Liver (tissue), 7 donors: ENCODE measurements at regions not wholly inside any gene's neighbourhood (a gene's known extent, or its start where the extent isn't known, plus 50 kb on each side); places are given as distances from the start of the nearest gene placed in this dataset.

ENCODE experiments used
- DNase-seq: peaks from one replicate; pipeline ENCODE4 v3.0.0-alpha.2; 2017; ENCODE audit warnings: low spot score
- H3K27ac ChIP-seq, 2 donors: one replicate each; pipeline ENCODE4 v1.7.0; 2013; ENCODE audit warnings: inconsistent platforms in 2 of 2, low read length in 2 of 2, control low read depth in 1 of 2, low read depth in 1 of 2, mild to moderate bottlenecking in 1 of 2
- H3K27me3 ChIP-seq, 4 donors: one replicate each; pipeline versions ENCODE4 v1.6.1 to v1.7.0; 2013; ENCODE audit warnings: low read length in 3 of 4, inconsistent platforms in 1 of 4, mild to moderate bottlenecking in 1 of 4, moderate library complexity in 1 of 4; ENCODE audit not compliant: control insufficient read depth in 4 of 4, insufficient read depth in 4 of 4
- H3K36me3 ChIP-seq, 4 donors: one replicate each; pipeline versions ENCODE4 v1.6.1 to v1.7.0; 2013; ENCODE audit warnings: low read length in 3 of 4, mild to moderate bottlenecking in 3 of 4, low read depth in 1 of 4, moderate library complexity in 1 of 4; ENCODE audit not compliant: control insufficient read depth in 4 of 4, insufficient read depth in 3 of 4
- H3K4me1 ChIP-seq, 4 donors: one replicate each; pipeline versions ENCODE4 v1.6.1 to v1.7.0; 2013; ENCODE audit warnings: low read length in 3 of 4, mild to moderate bottlenecking in 3 of 4, moderate library complexity in 1 of 4; ENCODE audit not compliant: control insufficient read depth in 4 of 4, insufficient read depth in 4 of 4
- H3K4me3 ChIP-seq, 3 donors: one replicate each; pipeline versions ENCODE4 v1.6.1 to v1.7.0; 2013; ENCODE audit warnings: low read length in 3 of 3, control low read depth in 1 of 3, low read depth in 1 of 3, mild to moderate bottlenecking in 1 of 3
- H3K9ac ChIP-seq, 2 donors: one replicate each; pipeline ENCODE4 v1.7.0; 2013; ENCODE audit warnings: low read length in 2 of 2, mild to moderate bottlenecking in 2 of 2, moderate library complexity in 2 of 2, control low read depth in 1 of 2, low read depth in 1 of 2
- H3K9me3 ChIP-seq, 4 donors: one replicate each; pipeline versions ENCODE4 v1.6.1 to v1.7.0; 2013; ENCODE audit warnings: low read length in 3 of 4; ENCODE audit not compliant: control insufficient read depth in 4 of 4
- FOXA1 ChIP-seq: IDR thresholded peaks from 2 replicates; pipeline ENCODE4 v1.6.1; 2016; ENCODE audit warnings: antibody characterized with exemption
- FOXA2 ChIP-seq: IDR thresholded peaks from 2 replicates; pipeline ENCODE4 v1.6.1; 2016; ENCODE audit warnings: antibody characterized with exemption
- HNF4A ChIP-seq, 2 donors: conservative IDR thresholded peaks; 2 replicates each; pipeline ENCODE4 v1.6.1; 2016; ENCODE audit warnings: antibody characterized with exemption in 2 of 2, mild to moderate bottlenecking in 2 of 2
- HNF4G ChIP-seq: IDR thresholded peaks from 2 replicates; pipeline ENCODE4 v1.6.1; 2016; ENCODE audit warnings: antibody characterized with exemption
- JUND ChIP-seq, 2 donors: IDR thresholded peaks; 2 replicates each; pipeline ENCODE4 v1.6.1; 2016; ENCODE audit warnings: antibody characterized with exemption in 2 of 2
- NR2F2 ChIP-seq: IDR thresholded peaks from 2 replicates; pipeline ENCODE4 v1.6.1; 2016; ENCODE audit warnings: antibody characterized with exemption
- RXRA ChIP-seq, 2 donors: IDR thresholded peaks; 2 replicates each; pipeline ENCODE4 v1.6.1; 2017 to 2018; ENCODE audit warnings: antibody characterized with exemption in 2 of 2, mild to moderate bottlenecking in 1 of 2
- SP1 ChIP-seq: IDR thresholded peaks from 2 replicates; pipeline ENCODE4 v1.6.1; 2018; ENCODE audit warnings: antibody characterized with exemption, mild to moderate bottlenecking
- TAF1 ChIP-seq: conservative IDR thresholded peaks from 2 replicates; pipeline ENCODE4 v1.6.1; 2016; ENCODE audit warnings: antibody characterized with exemption, mild to moderate bottlenecking
- WGBS: extraction: QIAGEN DNeasy Blood & Tissue Kit; methylation state at CpG from one replicate; pipeline ENCODE4 v1.1.7; 2013; 5-methylcytosine and 5-hydroxymethylcytosine counted together
- TF ChIP-seq, protein P1 (sequence below): IDR thresholded peaks from 2 replicates; pipeline ENCODE4 v1.6.1; 2016; ENCODE audit warnings: antibody characterized with exemption, mild to moderate bottlenecking
- TF ChIP-seq, protein P2 (sequence below): IDR thresholded peaks from 2 replicates; pipeline ENCODE4 v1.6.1; 2016; ENCODE audit warnings: antibody characterized with exemption
- TF ChIP-seq, protein P3 (sequence below): IDR thresholded peaks from 2 replicates; pipeline ENCODE4 v1.6.1; 2016; ENCODE audit warnings: antibody characterized with exemption
- TF ChIP-seq, protein P4 (sequence below): IDR thresholded peaks from 2 replicates; pipeline ENCODE4 v1.6.1; 2016; ENCODE audit warnings: antibody characterized with exemption
- donor health status: healthy.
- donor health status: healthy.
- donor health status: healthy.
- donor health status: healthy.

DNA sequence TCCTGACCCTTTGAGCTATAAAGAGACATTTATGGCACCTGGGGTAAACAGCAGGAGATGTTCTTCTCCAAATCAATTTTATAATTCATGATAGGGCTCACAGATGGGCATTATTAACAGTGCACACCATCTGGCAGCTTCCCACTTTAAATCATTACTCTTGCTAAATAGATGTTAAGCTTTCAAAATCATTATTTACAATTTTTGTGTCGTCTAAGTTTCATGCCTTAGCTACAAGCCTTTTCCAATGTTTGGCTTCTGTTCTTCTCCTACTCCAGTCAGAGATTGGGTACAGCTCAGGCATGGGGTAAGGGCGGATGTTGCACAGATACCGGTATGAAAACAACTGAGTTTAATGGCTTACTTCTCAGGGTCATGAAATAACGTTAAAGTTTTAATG lies 120.9 kb upstream of the PFN2 start (continued):
- no peak for TF ChIP-seq FOXA1

DNA sequence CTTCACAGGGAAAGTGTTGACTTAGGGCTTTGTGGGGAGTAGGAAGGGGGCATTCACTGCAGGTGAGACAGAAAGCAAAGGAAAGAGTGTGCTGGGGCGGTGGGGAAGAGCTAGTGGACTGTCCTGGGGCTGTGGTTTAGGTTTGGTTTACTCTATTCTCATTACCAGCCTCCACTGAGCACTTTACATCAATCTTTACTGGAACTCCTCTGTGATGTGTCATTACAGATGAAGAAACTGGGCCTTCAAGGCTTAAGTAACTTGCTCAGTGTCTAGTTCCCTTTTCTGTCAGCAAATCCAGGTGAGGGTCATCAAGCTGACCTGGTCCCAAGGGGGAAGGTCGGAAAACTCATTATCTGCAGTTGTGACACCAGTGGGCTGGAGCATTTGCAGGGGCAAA lies 120.2 kb upstream of the PFN2 start:
- peaks cover 0 to 3% (median 0%) of the 10 kb centered on the region in 4 donors for H3K27me3 ChIP-seq
- no peaks in the 10 kb centered on the region for H3K36me3 ChIP-seq
- H3K27ac ChIP-seq: no peak overlapping the region
- no peaks in the 10 kb centered on the region for H3K4me1 ChIP-seq
- H3K4me3 ChIP-seq: no peak overlapping the region
- H3K9me3 ChIP-seq: no peaks in the 10 kb centered on the region
- H3K9ac ChIP-seq: no peak overlapping the region
- TF ChIP-seq, protein P1, sequence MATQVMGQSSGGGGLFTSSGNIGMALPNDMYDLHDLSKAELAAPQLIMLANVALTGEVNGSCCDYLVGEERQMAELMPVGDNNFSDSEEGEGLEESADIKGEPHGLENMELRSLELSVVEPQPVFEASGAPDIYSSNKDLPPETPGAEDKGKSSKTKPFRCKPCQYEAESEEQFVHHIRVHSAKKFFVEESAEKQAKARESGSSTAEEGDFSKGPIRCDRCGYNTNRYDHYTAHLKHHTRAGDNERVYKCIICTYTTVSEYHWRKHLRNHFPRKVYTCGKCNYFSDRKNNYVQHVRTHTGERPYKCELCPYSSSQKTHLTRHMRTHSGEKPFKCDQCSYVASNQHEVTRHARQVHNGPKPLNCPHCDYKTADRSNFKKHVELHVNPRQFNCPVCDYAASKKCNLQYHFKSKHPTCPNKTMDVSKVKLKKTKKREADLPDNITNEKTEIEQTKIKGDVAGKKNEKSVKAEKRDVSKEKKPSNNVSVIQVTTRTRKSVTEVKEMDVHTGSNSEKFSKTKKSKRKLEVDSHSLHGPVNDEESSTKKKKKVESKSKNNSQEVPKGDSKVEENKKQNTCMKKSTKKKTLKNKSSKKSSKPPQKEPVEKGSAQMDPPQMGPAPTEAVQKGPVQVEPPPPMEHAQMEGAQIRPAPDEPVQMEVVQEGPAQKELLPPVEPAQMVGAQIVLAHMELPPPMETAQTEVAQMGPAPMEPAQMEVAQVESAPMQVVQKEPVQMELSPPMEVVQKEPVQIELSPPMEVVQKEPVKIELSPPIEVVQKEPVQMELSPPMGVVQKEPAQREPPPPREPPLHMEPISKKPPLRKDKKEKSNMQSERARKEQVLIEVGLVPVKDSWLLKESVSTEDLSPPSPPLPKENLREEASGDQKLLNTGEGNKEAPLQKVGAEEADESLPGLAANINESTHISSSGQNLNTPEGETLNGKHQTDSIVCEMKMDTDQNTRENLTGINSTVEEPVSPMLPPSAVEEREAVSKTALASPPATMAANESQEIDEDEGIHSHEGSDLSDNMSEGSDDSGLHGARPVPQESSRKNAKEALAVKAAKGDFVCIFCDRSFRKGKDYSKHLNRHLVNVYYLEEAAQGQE: no peak
- TF ChIP-seq, protein P2, sequence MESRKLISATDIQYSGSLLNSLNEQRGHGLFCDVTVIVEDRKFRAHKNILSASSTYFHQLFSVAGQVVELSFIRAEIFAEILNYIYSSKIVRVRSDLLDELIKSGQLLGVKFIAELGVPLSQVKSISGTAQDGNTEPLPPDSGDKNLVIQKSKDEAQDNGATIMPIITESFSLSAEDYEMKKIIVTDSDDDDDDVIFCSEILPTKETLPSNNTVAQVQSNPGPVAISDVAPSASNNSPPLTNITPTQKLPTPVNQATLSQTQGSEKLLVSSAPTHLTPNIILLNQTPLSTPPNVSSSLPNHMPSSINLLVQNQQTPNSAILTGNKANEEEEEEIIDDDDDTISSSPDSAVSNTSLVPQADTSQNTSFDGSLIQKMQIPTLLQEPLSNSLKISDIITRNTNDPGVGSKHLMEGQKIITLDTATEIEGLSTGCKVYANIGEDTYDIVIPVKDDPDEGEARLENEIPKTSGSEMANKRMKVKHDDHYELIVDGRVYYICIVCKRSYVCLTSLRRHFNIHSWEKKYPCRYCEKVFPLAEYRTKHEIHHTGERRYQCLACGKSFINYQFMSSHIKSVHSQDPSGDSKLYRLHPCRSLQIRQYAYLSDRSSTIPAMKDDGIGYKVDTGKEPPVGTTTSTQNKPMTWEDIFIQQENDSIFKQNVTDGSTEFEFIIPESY: no peak
- no peak for TF ChIP-seq TAF1
- TF ChIP-seq, protein P3, sequence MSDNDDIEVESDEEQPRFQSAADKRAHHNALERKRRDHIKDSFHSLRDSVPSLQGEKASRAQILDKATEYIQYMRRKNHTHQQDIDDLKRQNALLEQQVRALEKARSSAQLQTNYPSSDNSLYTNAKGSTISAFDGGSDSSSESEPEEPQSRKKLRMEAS: no peak
- TF ChIP-seq FOXA1: no peak
- no peak for TF ChIP-seq FOXA2
- TF ChIP-seq HNF4A (conservative IDR thresholded peaks at IDR 0.05): no peak
- no peak for TF ChIP-seq HNF4G
- TF ChIP-seq RXRA (IDR thresholded peaks at IDR 0.05): no peak
- TF ChIP-seq, protein P4, sequence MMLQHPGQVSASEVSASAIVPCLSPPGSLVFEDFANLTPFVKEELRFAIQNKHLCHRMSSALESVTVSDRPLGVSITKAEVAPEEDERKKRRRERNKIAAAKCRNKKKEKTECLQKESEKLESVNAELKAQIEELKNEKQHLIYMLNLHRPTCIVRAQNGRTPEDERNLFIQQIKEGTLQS: no peak
- no peak for DNase-seq
- 58% methylated on average over 2 of the region's 2 CpGs for WGBS

DNA sequence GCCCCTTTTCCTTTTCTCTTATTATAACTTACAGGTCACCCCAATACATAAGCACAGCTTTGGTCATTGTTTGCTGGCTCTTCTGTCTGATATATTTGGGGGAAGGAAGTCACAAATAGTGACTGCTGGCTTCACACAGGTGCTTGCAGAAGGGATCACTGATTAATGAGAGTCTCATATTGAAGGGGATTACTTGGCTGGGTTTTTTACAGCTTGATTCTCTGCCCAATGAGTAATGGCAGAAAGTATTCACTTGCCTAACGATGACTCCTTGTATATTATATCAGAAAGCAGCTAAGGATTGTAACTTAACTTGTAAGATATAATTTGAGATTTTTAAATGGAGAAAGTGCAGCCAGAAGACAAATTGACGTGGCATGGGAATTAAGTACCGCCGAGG lies 119.3 kb upstream of the PFN2 start:
- Histone ChIP-seq H3K9ac (no peak overlapping the region), H3K36me3 (no peaks in the 10 kb centered on the region), H3K27ac (no peak overlapping the region), H3K27me3 (peaks cover 0 to 3% (median 0%) of the 10 kb centered on the region in 4 donors), H3K9me3 (no peaks in the 10 kb centered on the region), H3K4me3 (no peak overlapping the region), H3K4me1 (no peaks in the 10 kb centered on the region)
- TF ChIP-seq FOXA1 (no peak), TAF1 (no peak), HNF4A (conservative IDR thresholded peaks at IDR 0.05) (no peak), JUND (IDR thresholded peaks at IDR 0.05) (no peak), SP1 (no peak), HNF4G (no peak), NR2F2 (no peak)
- TF ChIP-seq, protein P3: no peak
- TF ChIP-seq, protein P4: no peak
- TF ChIP-seq, protein P2: no peak
- 81% methylated on average over 4 of the region's 4 CpGs for WGBS
- no peak for DNase-seq
